ENCODE measurements at regions not wholly inside any gene's neighbourhood (a gene's known extent, or its start where the extent isn't known, plus 50 kb on each side); places are given as distances from the start of the nearest gene placed in this dataset.
"Not testable (repeated sequence)": the region's sequence is repeated elsewhere in the genome, so short reads cannot be mapped to it uniquely, and the experiment has no call there.

- TF ChIP-seq POLR2AphosphoS5 (IDR thresholded peaks at IDR 0.05; ENCODE audit: borderline replicate concordance, low read depth, low read length); EZH2 (IDR thresholded peaks at IDR 0.05); FOXP2 (optimal IDR thresholded peaks at IDR 0.05; ENCODE audit: control extremely low read depth, extremely low read length, insufficient read depth): not testable (repeated sequence)
Measured at GRCh38 chr16:21549396-21549795, 50.0 kb upstream of the METTL9 start.

All from SK-N-MC (cell line).